ENCODE measurements at regions not wholly inside any gene's neighbourhood (a gene's known extent, or its start where the extent isn't known, plus 50 kb on each side); places are given as distances from the start of the nearest gene placed in this dataset.

GRCh38 chr4:180766045-180766444 lies 1477.2 kb upstream of the TENM3 start:
- Histone ChIP-seq H3K27ac (no peak overlapping the region), H3K36me3 (no peaks in the 10 kb centered on the region), H3K4me3 (no peak overlapping the region), H3K4me1 (no peaks in the 10 kb centered on the region), H3K9me3 (no peaks in the 10 kb centered on the region), H3K27me3 (no peaks in the 10 kb centered on the region)
- TF ChIP-seq POLR2A (IDR thresholded peaks at IDR 0.05) (no peak), POLR2AphosphoS5 (IDR thresholded peaks at IDR 0.05; ENCODE audit: insufficient read depth in 1 of 2, low read depth in 1 of 2) (no peak), CTCF (IDR thresholded peaks at IDR 0.05) (no peak)
- intact Hi-C loops (cut with DNase I), result no loop called here
- DNase-seq (ENCODE audit: extremely low spot score in 2 of 2), result no peak

- no peaks in the 10 kb centered on the region for H3K27me3 ChIP-seq
- DNase-seq (ENCODE audit: extremely low spot score in 2 of 2), result no peak
- no peaks in the 10 kb centered on the region for H3K4me1 ChIP-seq
- TF ChIP-seq CTCF (IDR thresholded peaks at IDR 0.05) (no peak), POLR2A (IDR thresholded peaks at IDR 0.05) (no peak), POLR2AphosphoS5 (IDR thresholded peaks at IDR 0.05; ENCODE audit: insufficient read depth in 1 of 2, low read depth in 1 of 2) (no peak)
- H3K4me3 ChIP-seq, result no peak overlapping the region
- no peaks in the 10 kb centered on the region for H3K36me3 ChIP-seq
- intact Hi-C loops (cut with DNase I), result no loop called here
- H3K9me3 ChIP-seq, result no peaks in the 10 kb centered on the region
- H3K27ac ChIP-seq, result no peak overlapping the region
These were observed 1476.1 kb upstream of the TENM3 start for GRCh38 chr4:180766944-180767729.

DNA sequence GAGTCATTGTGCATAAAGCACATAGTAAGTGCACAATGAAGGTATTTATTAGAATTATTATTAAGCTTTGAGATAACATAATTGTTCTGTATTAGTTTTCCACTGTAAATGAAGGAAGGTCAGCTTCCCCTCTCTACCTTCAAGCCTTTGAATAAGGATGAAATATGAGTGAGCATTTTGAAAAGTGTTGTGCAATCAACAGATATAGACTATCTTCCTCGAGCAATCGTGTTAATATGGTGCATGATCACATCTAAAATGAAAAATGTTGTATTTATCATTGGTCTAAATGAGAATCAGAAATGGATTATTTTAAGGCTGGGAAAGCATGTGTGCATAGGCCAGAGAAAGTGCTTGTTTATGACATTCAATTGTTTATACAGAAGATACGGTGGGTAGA lies 1474.6 kb upstream of the TENM3 start:
- TF ChIP-seq CTCF (IDR thresholded peaks at IDR 0.05) (no peak), POLR2A (IDR thresholded peaks at IDR 0.05) (no peak), POLR2AphosphoS5 (IDR thresholded peaks at IDR 0.05; ENCODE audit: insufficient read depth in 1 of 2, low read depth in 1 of 2) (no peak)
- H3K36me3 ChIP-seq, result no peaks in the 10 kb centered on the region

DNA sequence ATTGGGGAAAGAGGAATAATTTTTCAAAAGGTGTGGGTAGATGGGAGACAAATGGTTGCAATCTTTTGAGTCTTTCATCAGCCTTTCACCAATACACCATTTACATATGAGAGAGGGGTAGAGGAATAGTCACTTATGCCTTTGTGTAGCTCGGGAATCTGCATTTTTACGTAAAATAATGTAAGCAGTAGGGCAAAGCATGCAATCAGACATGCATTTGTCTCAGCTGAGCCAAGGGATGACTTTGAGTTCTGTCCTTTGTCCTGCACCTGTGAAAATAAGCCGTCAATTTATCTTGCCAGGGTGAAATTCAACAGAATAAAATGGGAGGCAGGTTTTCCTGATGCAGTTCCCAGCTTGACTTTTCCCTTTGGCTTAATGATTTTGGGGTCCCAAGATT lies 1473.4 kb upstream of the TENM3 start:
- Histone ChIP-seq H3K9me3 (no peaks in the 10 kb centered on the region), H3K27ac (no peak overlapping the region), H3K4me1 (no peaks in the 10 kb centered on the region), H3K36me3 (no peaks in the 10 kb centered on the region), H3K4me3 (no peak overlapping the region), H3K27me3 (no peaks in the 10 kb centered on the region)
- no peak for TF ChIP-seq POLR2A (IDR thresholded peaks at IDR 0.05)
- no peak for TF ChIP-seq CTCF (IDR thresholded peaks at IDR 0.05)
- no peak for TF ChIP-seq POLR2AphosphoS5 (IDR thresholded peaks at IDR 0.05; ENCODE audit: insufficient read depth in 1 of 2, low read depth in 1 of 2)
- DNase-seq (ENCODE audit: extremely low spot score in 2 of 2), result no peak
- intact Hi-C loops (cut with DNase I), result no loop called here

More for the DNA sequence above, 1474.6 kb upstream of the TENM3 start:
- H3K27ac ChIP-seq, result no peak overlapping the region
- H3K4me1 ChIP-seq, result no peaks in the 10 kb centered on the region
- no peaks in the 10 kb centered on the region for H3K27me3 ChIP-seq
- intact Hi-C loops (cut with DNase I), result no loop called here
- H3K9me3 ChIP-seq, result no peaks in the 10 kb centered on the region
- no peak for DNase-seq (ENCODE audit: extremely low spot score in 2 of 2)
- H3K4me3 ChIP-seq, result no peak overlapping the region

GRCh38 chr4:180770265-180770664 lies 1472.9 kb upstream of the TENM3 start:
- no peaks in the 10 kb centered on the region for H3K36me3 ChIP-seq
- H3K9me3 ChIP-seq, result no peaks in the 10 kb centered on the region
- no peak overlapping the region for H3K27ac ChIP-seq
- H3K4me3 ChIP-seq, result no peak overlapping the region
- no peaks in the 10 kb centered on the region for H3K4me1 ChIP-seq
- intact Hi-C loops (cut with DNase I), result no loop called here
- H3K27me3 ChIP-seq, result no peaks in the 10 kb centered on the region
- TF ChIP-seq POLR2A (IDR thresholded peaks at IDR 0.05), result no peak
- TF ChIP-seq CTCF (IDR thresholded peaks at IDR 0.05), result no peak
- no peak for TF ChIP-seq POLR2AphosphoS5 (IDR thresholded peaks at IDR 0.05; ENCODE audit: insufficient read depth in 1 of 2, low read depth in 1 of 2)
- DNase-seq (ENCODE audit: extremely low spot score in 2 of 2), result no peak

All from vagina (tissue), 2 donors.